ENCODE measurements at regions not wholly inside any gene's neighbourhood (a gene's known extent, or its start where the extent isn't known, plus 50 kb on each side); places are given as distances from the start of the nearest gene placed in this dataset.

- H3K36me3 ChIP-seq: no peaks in the 10 kb centered on the region
- no peaks in the 10 kb centered on the region for H3K27me3 ChIP-seq
- TF ChIP-seq CTCF (IDR thresholded peaks at IDR 0.05): no peak
- H3K9me3 ChIP-seq: no peaks in the 10 kb centered on the region
- H3K27ac ChIP-seq: no peak overlapping the region
- H3K4me3 ChIP-seq (ENCODE audit: low read depth in 1 of 2, low read length in 1 of 2): no peak overlapping the region
- H3K4me1 ChIP-seq (ENCODE audit: control insufficient read depth in 1 of 2, insufficient read depth in 1 of 2, low read depth in 1 of 2, low read length in 1 of 2): no peaks in the 10 kb centered on the region
Observed at GRCh38 chr1:101139821-101140718, 96.7 kb upstream of the S1PR1 start.

- no peaks in the 10 kb centered on the region for H3K27me3 ChIP-seq
- H3K36me3 ChIP-seq: no peaks in the 10 kb centered on the region
- H3K9me3 ChIP-seq: no peaks in the 10 kb centered on the region
- H3K27ac ChIP-seq: no peak overlapping the region
- H3K4me1 ChIP-seq (ENCODE audit: control insufficient read depth in 1 of 2, insufficient read depth in 1 of 2, low read depth in 1 of 2, low read length in 1 of 2): no peaks in the 10 kb centered on the region
- H3K4me3 ChIP-seq (ENCODE audit: low read depth in 1 of 2, low read length in 1 of 2): no peak overlapping the region
- no peak for TF ChIP-seq CTCF (IDR thresholded peaks at IDR 0.05)
Observed at GRCh38 chr1:101139130-101139529, 97.7 kb upstream of the S1PR1 start.

GRCh38 chr1:101137144-101138126 lies 99.4 kb upstream of the S1PR1 start:
- TF ChIP-seq CTCF (IDR thresholded peaks at IDR 0.05): no peak
- H3K9me3 ChIP-seq: no peaks in the 10 kb centered on the region
- H3K27me3 ChIP-seq: no peaks in the 10 kb centered on the region
- H3K4me1 ChIP-seq (ENCODE audit: control insufficient read depth in 1 of 2, insufficient read depth in 1 of 2, low read depth in 1 of 2, low read length in 1 of 2): no peaks in the 10 kb centered on the region
- H3K27ac ChIP-seq: no peak overlapping the region
- no peaks in the 10 kb centered on the region for H3K36me3 ChIP-seq
- no peak overlapping the region for H3K4me3 ChIP-seq (ENCODE audit: low read depth in 1 of 2, low read length in 1 of 2)

- no peaks in the 10 kb centered on the region for H3K27me3 ChIP-seq
- H3K36me3 ChIP-seq: no peaks in the 10 kb centered on the region
- H3K4me1 ChIP-seq (ENCODE audit: control insufficient read depth in 1 of 2, insufficient read depth in 1 of 2, low read depth in 1 of 2, low read length in 1 of 2): no peaks in the 10 kb centered on the region
- H3K9me3 ChIP-seq: no peaks in the 10 kb centered on the region
- no peak overlapping the region for H3K4me3 ChIP-seq (ENCODE audit: low read depth in 1 of 2, low read length in 1 of 2)
- no peak overlapping the region for H3K27ac ChIP-seq
- no peak for TF ChIP-seq CTCF (IDR thresholded peaks at IDR 0.05)
Observed at GRCh38 chr1:101136739-101137138, 100.1 kb upstream of the S1PR1 start.

- TF ChIP-seq CTCF (IDR thresholded peaks at IDR 0.05): no peak
- Histone ChIP-seq H3K4me1 (ENCODE audit: control insufficient read depth in 1 of 2, insufficient read depth in 1 of 2, low read depth in 1 of 2, low read length in 1 of 2) (no peaks in the 10 kb centered on the region), H3K36me3 (no peaks in the 10 kb centered on the region), H3K4me3 (ENCODE audit: low read depth in 1 of 2, low read length in 1 of 2) (no peak overlapping the region), H3K9me3 (no peaks in the 10 kb centered on the region), H3K27me3 (no peaks in the 10 kb centered on the region), H3K27ac (no peak overlapping the region)
Observed at GRCh38 chr1:101136271-101136670, 100.5 kb upstream of the S1PR1 start.
